Stimulated activated CD8-positive, alpha-beta memory T cell treated with anti-CD3 and anti-CD28 coated beads, Interleukin-7, amount 100 ng/mL, for 1 hour (primary cell): ENCODE measurements at regions not wholly inside any gene's neighbourhood (a gene's known extent, or its start where the extent isn't known, plus 50 kb on each side); places are given as distances from the start of the nearest gene placed in this dataset.

ENCODE experiments used
- DNase-seq, 2 donors: peaks; one replicate each; pipeline ENCODE4 v3.0.0-alpha.2; 2020; ENCODE audit warnings: low read depth in 2 of 2

GRCh38 chr9:118303216-118303615 lies 599.0 kb downstream of the TLR4 start:
- no peak for DNase-seq

DNA sequence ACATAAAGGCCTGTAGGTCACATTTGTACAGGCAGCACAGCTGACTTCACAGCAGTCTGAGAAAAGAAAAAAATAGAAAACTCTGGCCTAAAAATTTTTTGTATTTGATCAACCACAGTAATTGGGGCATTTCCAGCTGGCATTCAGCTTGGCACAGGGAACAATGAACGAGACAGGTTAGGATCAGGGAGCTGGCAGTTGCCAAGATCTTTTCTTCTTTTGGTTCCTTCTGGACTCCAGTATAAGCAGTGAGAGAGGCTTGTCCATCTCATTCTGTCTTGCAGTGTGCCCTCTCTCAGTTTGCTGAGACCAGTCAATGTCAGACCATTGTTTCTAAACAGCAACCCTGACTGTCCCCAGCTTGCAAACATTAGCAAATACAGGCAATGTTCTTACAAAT lies 601.1 kb downstream of the TLR4 start:
- DNase-seq = no peak

DNA sequence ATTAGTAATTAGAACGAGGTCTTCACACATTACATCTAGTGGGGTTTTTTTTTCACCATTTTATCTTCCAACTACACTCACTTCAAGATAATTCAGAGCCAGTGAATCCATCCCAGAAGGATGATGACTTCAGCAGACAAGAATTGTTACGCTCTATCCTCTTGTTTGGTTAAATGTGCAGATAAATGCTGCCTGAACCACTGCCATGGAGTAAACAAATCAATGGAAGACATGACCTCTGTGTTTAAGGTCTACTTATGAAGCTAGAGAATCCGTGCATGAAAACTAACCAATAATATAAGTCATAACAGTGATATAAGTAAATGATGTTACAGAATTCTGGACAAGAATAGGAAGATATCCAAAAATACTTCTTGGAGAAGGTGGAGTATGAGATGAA lies 602.6 kb downstream of the TLR4 start:
- no peak for DNase-seq

- DNase-seq = no peak
Measured at GRCh38 chr9:118313965-118314364, 609.8 kb downstream of the TLR4 start.

DNA sequence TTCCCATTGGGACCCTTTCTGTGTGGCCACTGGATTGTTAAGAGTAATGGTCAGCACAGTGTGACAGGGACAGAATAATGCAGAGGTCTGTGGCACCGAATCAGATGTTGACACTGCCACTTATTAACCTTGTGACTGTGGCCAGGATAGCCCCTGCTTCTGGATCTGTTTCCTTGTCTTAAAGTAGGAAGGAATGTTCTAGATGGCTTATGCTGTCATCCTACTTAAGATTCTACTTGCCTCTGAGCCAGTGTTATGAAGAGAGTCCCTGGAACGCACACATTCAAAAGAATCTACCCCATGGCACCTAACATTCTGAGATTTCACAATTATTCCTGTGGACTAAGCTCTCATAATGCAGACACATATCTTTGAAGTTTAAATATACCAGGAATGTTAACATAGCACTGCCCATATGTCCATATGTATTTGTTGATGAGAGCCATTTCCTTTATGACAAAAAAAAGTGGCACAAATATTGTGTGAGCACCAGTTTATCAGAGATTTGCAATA lies 612.7 kb downstream of the TLR4 start:
- DNase-seq = no peak

DNA sequence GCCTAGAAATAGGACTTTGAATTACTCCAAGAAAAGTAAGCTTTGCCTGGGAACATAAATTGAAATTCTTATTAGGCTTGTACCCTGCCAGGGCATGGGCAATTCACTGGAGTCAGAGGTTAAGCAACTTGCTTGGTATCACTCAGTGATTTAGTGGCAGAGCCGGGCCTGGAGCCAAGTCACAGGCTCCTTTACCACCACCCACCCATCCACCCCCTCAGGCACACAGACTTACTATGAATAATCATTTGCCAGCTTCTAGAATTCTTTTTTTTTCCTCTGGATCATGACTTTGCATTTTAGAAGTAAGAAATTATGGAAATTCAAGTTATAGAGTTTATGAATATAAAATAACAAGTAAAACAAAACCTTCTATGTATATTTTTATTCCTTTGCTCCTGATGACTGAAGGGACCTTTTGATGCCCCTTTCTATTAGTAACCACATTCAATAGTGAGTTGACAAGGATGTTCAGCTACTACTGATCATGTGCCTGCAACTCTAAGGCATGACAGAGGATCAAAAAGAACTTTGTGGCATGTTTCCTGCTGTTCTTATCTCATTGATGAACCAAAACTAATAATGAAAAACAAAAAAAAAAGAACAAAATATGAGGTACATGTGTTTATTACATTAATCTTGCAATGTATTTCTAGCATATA lies 614.7 kb downstream of the TLR4 start:
- DNase-seq = no peak

- DNase-seq = no peak
Measured at GRCh38 chr9:118321788-118322187, 617.6 kb downstream of the TLR4 start.

DNA sequence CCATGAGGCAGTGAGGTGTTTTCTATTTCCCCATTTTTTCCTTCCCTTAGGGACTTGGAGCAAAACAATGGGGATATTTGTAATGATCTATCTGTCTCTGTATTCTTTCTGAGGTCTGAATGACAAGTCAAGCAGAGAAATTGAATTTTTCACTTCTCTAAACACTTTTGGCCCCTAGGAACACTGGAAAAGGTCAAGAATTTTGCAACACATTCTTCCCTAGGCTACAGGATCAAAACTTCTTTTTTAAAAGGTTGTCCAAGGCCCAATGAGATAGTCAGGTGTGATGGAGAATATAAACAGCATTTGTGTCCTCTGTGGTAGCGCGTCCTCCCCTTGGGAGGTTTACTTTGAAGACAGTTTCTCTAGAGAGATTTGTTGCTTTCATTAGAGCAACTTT lies 620.5 kb downstream of the TLR4 start:
- DNase-seq = no peak

DNA sequence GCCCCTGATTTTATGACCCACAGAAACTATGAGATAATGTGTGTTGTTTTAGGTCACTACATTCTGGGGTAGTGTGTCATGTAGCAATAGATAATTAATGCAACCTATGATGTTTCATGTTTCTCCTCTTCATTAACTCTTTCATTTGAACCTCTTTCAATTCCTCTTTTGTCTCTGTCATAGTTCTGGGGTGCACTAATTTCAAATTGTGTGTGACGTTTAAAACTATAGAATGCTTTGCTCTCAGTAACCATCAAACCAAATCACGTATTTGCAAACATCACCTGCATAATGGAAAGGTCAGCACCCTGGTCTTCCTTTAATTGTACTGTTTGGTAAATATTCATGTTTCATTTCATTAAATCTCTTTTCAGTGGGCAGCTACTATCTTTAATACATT lies 621.6 kb downstream of the TLR4 start:
- no peak for DNase-seq

- no peak for DNase-seq
Measured at GRCh38 chr9:118326326-118326725, 622.1 kb downstream of the TLR4 start.

- no peak for DNase-seq
Measured at GRCh38 chr9:118330191-118330986, 626.2 kb downstream of the TLR4 start.

GRCh38 chr9:118331622-118332045 lies 627.4 kb downstream of the TLR4 start:
- no peak for DNase-seq

DNA sequence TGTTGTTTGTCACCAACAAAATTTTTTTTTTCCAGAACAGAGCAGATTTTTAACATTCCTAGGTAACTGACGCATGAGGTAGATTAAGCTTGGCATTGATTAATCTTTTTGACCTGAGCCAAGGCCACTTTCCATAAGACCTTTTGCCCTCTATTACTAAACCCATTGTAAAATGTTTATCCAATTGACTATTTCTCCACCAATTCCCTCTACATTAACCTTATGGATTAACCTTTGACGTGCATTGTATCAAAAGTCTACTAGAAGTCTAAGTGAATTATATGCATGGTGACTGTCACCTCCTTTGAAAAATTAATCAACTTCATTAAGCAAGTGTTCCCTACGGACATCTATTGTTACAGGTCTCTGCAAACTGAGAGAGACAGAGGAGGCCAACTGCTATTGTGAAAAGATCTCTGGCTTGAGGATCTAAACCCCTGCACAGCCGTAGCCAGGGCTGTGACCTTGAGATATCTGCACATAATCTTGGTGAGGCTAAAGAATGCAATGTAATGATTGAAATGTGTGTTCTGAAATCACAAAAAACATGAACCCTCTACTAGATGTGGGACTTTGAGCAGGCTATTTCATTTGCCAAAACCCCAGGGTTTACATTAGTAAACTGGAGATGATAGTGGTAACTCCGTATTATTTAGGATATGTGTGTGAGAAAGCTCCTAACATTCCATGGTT lies 632.2 kb downstream of the TLR4 start:
- no peak for DNase-seq

GRCh38 chr9:118336943-118337330 lies 632.7 kb downstream of the TLR4 start:
- DNase-seq = no peak

- DNase-seq = no peak
Measured at GRCh38 chr9:118360036-118360435, 655.8 kb downstream of the TLR4 start.

- DNase-seq = no peak
Measured at GRCh38 chr9:118362123-118362522, 657.9 kb downstream of the TLR4 start.

GRCh38 chr9:118362596-118362995 lies 658.4 kb downstream of the TLR4 start:
- DNase-seq = no peak

GRCh38 chr9:118364266-118365106 lies 660.3 kb downstream of the TLR4 start:
- DNase-seq = no peak

DNA sequence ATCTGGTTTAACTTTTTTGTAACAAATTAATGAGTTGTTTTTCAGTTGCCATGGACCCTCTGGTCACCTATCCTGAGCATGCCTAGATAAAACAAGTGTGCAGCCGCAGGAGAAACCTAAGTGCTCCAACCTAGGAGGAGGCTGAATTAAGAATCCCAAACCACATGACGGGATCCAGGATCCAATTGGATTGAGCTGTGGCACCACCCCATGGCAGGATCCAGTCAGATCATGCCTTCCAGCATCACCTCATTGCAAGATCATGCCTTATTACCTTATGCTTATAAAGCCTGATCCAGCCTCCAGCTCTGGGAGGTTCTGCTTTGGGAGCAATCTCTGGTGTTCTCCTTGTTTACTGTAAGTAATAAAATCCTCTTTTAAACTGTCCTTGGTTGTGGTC lies 662.0 kb downstream of the TLR4 start:
- no peak for DNase-seq

DNA sequence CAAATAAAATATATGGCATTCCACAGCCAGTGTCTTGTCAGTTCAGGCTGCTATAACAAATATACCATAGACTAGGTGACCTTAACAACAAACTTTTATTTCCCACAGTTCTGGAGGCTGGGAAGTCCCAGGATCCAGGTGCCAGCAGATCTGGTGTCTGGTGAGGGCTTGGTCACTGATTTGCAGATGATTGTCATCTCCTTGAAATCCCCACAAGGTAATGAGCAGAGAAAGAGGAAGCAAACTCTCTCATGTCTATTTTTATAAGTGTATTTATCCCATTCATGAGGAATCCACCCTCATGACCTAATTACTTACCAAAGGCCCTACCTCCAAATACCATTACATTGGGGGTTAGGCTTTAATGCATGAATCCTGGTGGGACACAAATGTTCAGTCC lies 663.2 kb downstream of the TLR4 start:
- no peak for DNase-seq

- no peak for DNase-seq
Measured at GRCh38 chr9:118384531-118385100, 680.4 kb downstream of the TLR4 start.
